HG02970 (cell line): ENCODE measurements at regions not wholly inside any gene's neighbourhood (a gene's known extent, or its start where the extent isn't known, plus 50 kb on each side); places are given as distances from the start of the nearest gene placed in this dataset.

ENCODE experiments used
- ATAC-seq: cut with Tn5 transposase; IDR thresholded peaks from one replicate; pipeline ENCODE4 v1.9.1; 2021; ENCODE audit warnings: mild to moderate bottlenecking, moderate library complexity, moderate number of reproducible peaks; ENCODE audit not compliant: unreplicated experiment, low FRiP score

GRCh38 chr9:86735772-86736458 is 211.4 kb downstream of the GAS1 start:
- ATAC-seq: no peak

GRCh38 chr9:86734771-86735170 is 212.5 kb downstream of the GAS1 start:
- ATAC-seq: no peak

GRCh38 chr9:86733929-86734328 is 213.4 kb downstream of the GAS1 start:
- ATAC-seq: no peak

- no peak for ATAC-seq
These were observed 214.7 kb downstream of the GAS1 start for GRCh38 chr9:86732514-86733171.

GRCh38 chr9:86731511-86732063 is 215.7 kb downstream of the GAS1 start:
- ATAC-seq: no peak

GRCh38 chr9:86730163-86730928 is 217.0 kb downstream of the GAS1 start:
- ATAC-seq: no peak

GRCh38 chr9:86724529-86724928 is 222.8 kb downstream of the GAS1 start:
- no peak for ATAC-seq

- no peak for ATAC-seq
These were observed 224.0 kb downstream of the GAS1 start for GRCh38 chr9:86723346-86723745.

GRCh38 chr9:86722706-86723075 is 224.6 kb downstream of the GAS1 start:
- no peak for ATAC-seq

GRCh38 chr9:86721843-86722705 is 225.2 kb downstream of the GAS1 start:
- no peak for ATAC-seq

GRCh38 chr9:86721226-86721781 is 226.0 kb downstream of the GAS1 start:
- ATAC-seq: no peak

- ATAC-seq: no peak
These were observed 226.6 kb downstream of the GAS1 start for GRCh38 chr9:86720639-86721225.

GRCh38 chr9:86718388-86719049 is 228.8 kb downstream of the GAS1 start:
- no peak for ATAC-seq

- no peak for ATAC-seq
These were observed 230.9 kb downstream of the GAS1 start for GRCh38 chr9:86716326-86716922.

- ATAC-seq: no peak
These were observed 232.3 kb downstream of the GAS1 start for GRCh38 chr9:86714999-86715398.

GRCh38 chr9:86713970-86714369 is 233.3 kb downstream of the GAS1 start:
- no peak for ATAC-seq

- no peak for ATAC-seq
These were observed 233.8 kb downstream of the GAS1 start for GRCh38 chr9:86713470-86713869.

- no peak for ATAC-seq
These were observed 238.1 kb downstream of the GAS1 start for GRCh38 chr9:86708918-86709835.
